Large intestine (tissue), 3 donors: ENCODE measurements at regions not wholly inside any gene's neighbourhood (a gene's known extent, or its start where the extent isn't known, plus 50 kb on each side); places are given as distances from the start of the nearest gene placed in this dataset.
"Not testable (repeated sequence)": the region's sequence is repeated elsewhere in the genome, so short reads cannot be mapped to it uniquely, and the experiment has no call there.

ENCODE experiments used
- DNase-seq, 2 donors: peaks; one replicate each; pipeline versions ENCODE4 v3.0.0 to v3.0.0-alpha.2; 2013
- H3K27ac ChIP-seq: one replicate; pipeline ENCODE4 v1.5.1; 2013; ENCODE audit warnings: low read length
- H3K27me3 ChIP-seq: 2 replicates; pipeline ENCODE4 v1.6.1; 2013; ENCODE audit warnings: low read length; ENCODE audit not compliant: control insufficient read depth, insufficient read depth
- H3K36me3 ChIP-seq: 2 replicates; pipeline ENCODE4 v1.6.1; 2013; ENCODE audit warnings: low read length; ENCODE audit not compliant: control insufficient read depth, insufficient read depth
- H3K4me1 ChIP-seq: one replicate; pipeline ENCODE4 v1.6.1; 2013; ENCODE audit warnings: low read length; ENCODE audit not compliant: control insufficient read depth, insufficient read depth
- H3K4me3 ChIP-seq: one replicate; pipeline ENCODE4 v1.5.1; 2013; ENCODE audit warnings: low read length
- H3K9me3 ChIP-seq: one replicate; pipeline ENCODE4 v1.6.1; 2013; ENCODE audit warnings: mild to moderate bottlenecking, low read depth, low read length, moderate library complexity; ENCODE audit not compliant: control insufficient read depth
- WGBS: methylation state at CpG from one replicate; pipeline ENCODE4 v1.1.5; 2013; ENCODE audit warnings: low lambda C conversion rate; ENCODE audit not compliant: insufficient coverage; 5-methylcytosine and 5-hydroxymethylcytosine counted together

- H3K27ac ChIP-seq, result no peak overlapping the region
- H3K27me3 ChIP-seq, result no peaks in the 10 kb centered on the region
- H3K4me3 ChIP-seq, result no peak overlapping the region
- no peak for DNase-seq
- no peaks in the 10 kb centered on the region for H3K36me3 ChIP-seq
- H3K9me3 ChIP-seq, result peaks cover 2% of the 10 kb centered on the region
- H3K4me1 ChIP-seq, result no peaks in the 10 kb centered on the region
Measured at GRCh38 chr13:76289558-76289957, 596.6 kb downstream of the KCTD12 start.

GRCh38 chr13:76286178-76286577, 600.0 kb downstream of the KCTD12 start:
- Histone ChIP-seq H3K36me3 (no peaks in the 10 kb centered on the region), H3K4me3 (no peak overlapping the region), H3K4me1 (no peaks in the 10 kb centered on the region), H3K27ac (no peak overlapping the region), H3K9me3 (no peaks in the 10 kb centered on the region), H3K27me3 (no peaks in the 10 kb centered on the region)
- 94% methylated on average over 4 of the region's 4 CpGs for WGBS
- DNase-seq, result no peak

- Histone ChIP-seq H3K36me3 (no peaks in the 10 kb centered on the region), H3K27ac (no peak overlapping the region), H3K4me1 (no peaks in the 10 kb centered on the region), H3K27me3 (no peaks in the 10 kb centered on the region), H3K9me3 (no peaks in the 10 kb centered on the region), H3K4me3 (no peak overlapping the region)
- no peak for DNase-seq
- WGBS, result 93% methylated on average over 3 of the region's 6 CpGs
Measured at GRCh38 chr13:76285463-76285862, 600.7 kb downstream of the KCTD12 start.

DNA sequence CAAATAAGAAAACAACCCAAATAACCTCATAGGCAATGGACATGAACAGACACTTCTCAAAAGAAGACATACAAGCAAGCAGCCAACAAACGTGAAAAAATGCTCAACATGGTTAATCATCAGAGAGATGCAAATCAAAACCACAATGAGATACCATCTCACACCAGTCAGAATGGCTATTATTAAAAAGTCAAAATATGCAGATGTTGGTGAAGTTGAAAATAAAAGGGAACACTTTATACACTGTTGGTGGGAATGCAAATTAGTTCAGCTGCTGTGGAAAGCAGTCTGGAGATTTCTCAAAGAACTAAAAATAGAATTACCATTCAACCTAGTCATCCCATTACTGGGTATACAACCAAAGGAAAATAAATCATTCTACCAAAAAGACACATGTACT, 606.4 kb downstream of the KCTD12 start:
- not testable (repeated sequence) for DNase-seq, H3K9me3 ChIP-seq, H3K4me3 ChIP-seq, H3K36me3 ChIP-seq, H3K27ac ChIP-seq, H3K27me3 ChIP-seq, H3K4me1 ChIP-seq
- no CpG with 5 or more reads among the region's 1 CpG for WGBS

DNA sequence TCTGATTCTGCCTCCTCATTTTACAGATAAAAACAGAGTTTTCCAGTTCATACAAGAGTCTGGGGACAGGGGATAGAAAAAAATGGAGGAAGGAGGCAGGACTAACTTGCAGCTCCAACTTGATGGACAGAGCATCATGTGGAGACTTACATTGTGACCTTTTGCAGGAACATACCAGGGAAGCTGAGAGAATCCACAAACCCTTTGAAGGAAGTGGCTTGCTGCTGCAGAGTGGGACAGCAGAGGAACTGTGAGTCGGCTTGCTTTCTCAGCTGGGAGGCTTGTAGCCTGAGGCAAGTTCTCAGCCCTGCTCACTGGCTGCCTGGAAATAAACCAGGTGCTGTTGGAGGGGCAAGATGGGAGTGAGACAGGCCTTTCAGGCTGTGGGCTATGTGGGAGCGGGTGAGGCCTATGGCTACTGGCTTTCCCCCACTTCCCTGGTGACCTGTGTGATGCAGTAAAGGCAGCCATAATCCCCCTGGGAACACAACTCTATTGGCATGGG, 614.4 kb downstream of the KCTD12 start:
- H3K36me3 ChIP-seq, result no peaks in the 10 kb centered on the region
- WGBS, result no CpG with 5 or more reads among the region's 2 CpGs
- H3K27ac ChIP-seq, result no peak overlapping the region
- H3K4me3 ChIP-seq, result no peak overlapping the region
- H3K9me3 ChIP-seq, result no peaks in the 10 kb centered on the region
- no peaks in the 10 kb centered on the region for H3K27me3 ChIP-seq
- no peak for DNase-seq
- no peaks in the 10 kb centered on the region for H3K4me1 ChIP-seq

DNA sequence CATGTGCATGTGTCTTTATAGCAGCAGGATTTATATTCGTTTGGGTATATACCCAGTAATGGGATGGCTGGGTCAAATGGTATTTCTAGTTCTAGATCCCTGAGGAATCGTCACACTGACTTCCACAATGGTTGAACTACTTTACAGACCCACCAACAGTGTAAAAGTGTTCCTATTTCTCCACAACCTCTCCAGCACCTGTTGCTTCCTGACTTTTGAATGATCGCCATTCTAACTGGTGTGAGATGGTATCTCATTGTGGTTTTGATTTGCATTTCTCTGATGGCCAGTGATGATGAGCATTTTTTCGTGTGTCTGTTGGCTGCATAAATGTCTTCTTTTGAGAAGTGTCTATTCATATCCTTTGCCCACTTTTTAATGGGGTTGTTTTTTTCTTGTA, 617.9 kb downstream of the KCTD12 start:
- H3K4me1 ChIP-seq, result not testable (repeated sequence)
- no CpG with 5 or more reads among the region's 4 CpGs for WGBS

DNA sequence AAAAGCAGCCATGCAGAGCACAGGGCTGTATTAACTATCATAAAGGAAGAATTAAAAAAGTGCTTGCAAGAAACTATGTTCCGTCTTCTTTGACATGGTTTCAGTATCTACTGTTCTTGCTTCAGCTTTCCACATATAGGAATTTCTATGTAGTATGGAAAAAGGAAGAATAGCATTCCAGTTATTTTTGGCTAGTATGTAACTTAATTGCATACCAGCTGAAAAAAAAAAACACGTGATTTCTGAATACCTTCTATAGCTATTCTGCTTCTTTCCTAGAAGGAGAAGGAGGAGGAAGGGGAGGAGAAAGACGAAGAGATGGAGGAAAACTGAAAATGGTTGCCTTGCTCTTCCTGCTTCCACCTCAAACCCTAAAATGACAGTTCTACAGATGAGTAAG, 619.0 kb downstream of the KCTD12 start:
- Histone ChIP-seq H3K27ac (no peak overlapping the region), H3K4me1 (no peaks in the 10 kb centered on the region), H3K36me3 (no peaks in the 10 kb centered on the region), H3K27me3 (no peaks in the 10 kb centered on the region), H3K4me3 (no peak overlapping the region), H3K9me3 (no peaks in the 10 kb centered on the region)
- WGBS, result 85% methylated on average over 2 of the region's 3 CpGs
- no peak for DNase-seq

More for the DNA sequence above, 617.9 kb downstream of the KCTD12 start:
- H3K27ac ChIP-seq, DNase-seq, H3K36me3 ChIP-seq, H3K9me3 ChIP-seq, H3K4me3 ChIP-seq, H3K27me3 ChIP-seq: not testable (repeated sequence)

DNA sequence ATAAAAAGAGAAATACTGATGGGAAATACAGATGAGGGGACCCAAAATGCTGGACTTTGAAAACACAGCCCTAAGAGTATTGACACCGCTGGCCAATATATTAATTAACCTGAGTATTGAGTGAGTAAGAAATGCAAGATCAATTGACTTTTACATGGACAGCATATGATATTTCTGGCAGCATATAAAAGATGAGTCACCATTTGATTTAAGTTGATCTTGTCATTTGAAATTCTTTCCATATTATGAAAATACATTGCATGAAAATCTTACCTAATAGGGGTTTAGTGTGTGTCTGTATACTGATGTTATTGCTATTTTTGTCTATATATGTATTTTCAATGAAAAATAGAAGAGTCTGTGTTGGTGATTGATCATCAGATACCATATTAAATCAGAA, 619.6 kb downstream of the KCTD12 start:
- no peaks in the 10 kb centered on the region for H3K36me3 ChIP-seq
- H3K4me3 ChIP-seq, result no peak overlapping the region
- H3K27ac ChIP-seq, result no peak overlapping the region
- 100% methylated on average over 1 of the region's 1 CpG for WGBS
- no peak for DNase-seq
- no peaks in the 10 kb centered on the region for H3K4me1 ChIP-seq
- no peaks in the 10 kb centered on the region for H3K27me3 ChIP-seq
- no peaks in the 10 kb centered on the region for H3K9me3 ChIP-seq

DNA sequence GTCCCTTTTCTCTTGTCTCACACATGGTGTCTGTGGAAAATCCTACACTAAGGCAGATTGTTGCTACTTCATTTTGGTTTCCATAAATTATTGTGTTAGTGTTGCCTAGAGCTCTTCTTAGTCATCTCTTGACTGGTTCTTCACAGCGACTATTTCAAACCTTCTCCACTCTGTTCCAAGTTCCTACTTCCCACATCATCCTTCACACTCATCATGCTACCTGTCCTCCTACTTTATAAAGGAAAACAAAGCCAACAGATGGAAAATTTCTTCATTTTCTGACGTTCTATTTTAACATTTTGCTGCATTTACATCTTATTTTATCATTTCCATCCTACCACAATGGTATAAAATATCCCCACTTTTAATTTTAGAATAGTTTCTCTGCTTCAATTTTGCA, 614.1 kb downstream of the LMO7 start:
- Histone ChIP-seq H3K4me1 (no peaks in the 10 kb centered on the region), H3K27me3 (no peaks in the 10 kb centered on the region), H3K27ac (no peak overlapping the region), H3K4me3 (no peak overlapping the region), H3K36me3 (no peaks in the 10 kb centered on the region), H3K9me3 (no peaks in the 10 kb centered on the region)
- DNase-seq, result no peak
- WGBS, result 71% methylated on average over 2 of the region's 2 CpGs

GRCh38 chr13:76245920-76246319, 609.8 kb downstream of the LMO7 start:
- whole genome bisulfite sequencing, result no CpG with 5 or more reads among the region's 1 CpG
- no peak overlapping the region for H3K27ac ChIP-seq
- H3K9me3 ChIP-seq, result no peaks in the 10 kb centered on the region
- H3K4me1 ChIP-seq, result no peaks in the 10 kb centered on the region
- H3K4me3 ChIP-seq, result no peak overlapping the region
- H3K36me3 ChIP-seq, result no peaks in the 10 kb centered on the region
- no peaks in the 10 kb centered on the region for H3K27me3 ChIP-seq
- no peak for DNase-seq

GRCh38 chr13:76245211-76245610, 609.1 kb downstream of the LMO7 start:
- no peak overlapping the region for H3K4me3 ChIP-seq
- WGBS, result 50% methylated on average over 2 of the region's 4 CpGs
- H3K4me1 ChIP-seq, result no peaks in the 10 kb centered on the region
- no peaks in the 10 kb centered on the region for H3K27me3 ChIP-seq
- H3K36me3 ChIP-seq, result no peaks in the 10 kb centered on the region
- no peaks in the 10 kb centered on the region for H3K9me3 ChIP-seq
- no peak overlapping the region for H3K27ac ChIP-seq
- no peak for DNase-seq
